ENCODE measurements at regions not wholly inside any gene's neighbourhood (a gene's known extent, or its start where the extent isn't known, plus 50 kb on each side); places are given as distances from the start of the nearest gene placed in this dataset.

DNA sequence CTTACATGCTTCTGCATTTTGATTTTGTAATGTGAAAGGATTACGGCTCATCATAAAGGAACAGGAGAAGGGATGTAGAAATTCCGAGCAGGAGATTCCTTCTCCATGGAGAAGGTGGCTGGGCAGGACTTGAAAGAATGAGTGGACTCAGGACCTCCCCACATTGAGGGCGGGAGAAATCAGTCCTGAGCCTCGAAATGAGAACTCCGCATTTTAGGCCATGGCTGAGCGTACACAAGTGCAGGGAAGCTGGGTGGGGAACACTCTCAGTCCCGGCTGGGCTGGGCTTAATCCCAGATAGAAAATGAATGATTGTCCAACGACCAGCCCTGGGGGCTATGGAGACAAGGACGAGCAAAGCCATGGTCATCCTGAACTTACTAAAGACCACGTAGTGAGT lies 402.3 kb upstream of the POU3F1 start:
- TF ChIP-seq, protein P1, sequence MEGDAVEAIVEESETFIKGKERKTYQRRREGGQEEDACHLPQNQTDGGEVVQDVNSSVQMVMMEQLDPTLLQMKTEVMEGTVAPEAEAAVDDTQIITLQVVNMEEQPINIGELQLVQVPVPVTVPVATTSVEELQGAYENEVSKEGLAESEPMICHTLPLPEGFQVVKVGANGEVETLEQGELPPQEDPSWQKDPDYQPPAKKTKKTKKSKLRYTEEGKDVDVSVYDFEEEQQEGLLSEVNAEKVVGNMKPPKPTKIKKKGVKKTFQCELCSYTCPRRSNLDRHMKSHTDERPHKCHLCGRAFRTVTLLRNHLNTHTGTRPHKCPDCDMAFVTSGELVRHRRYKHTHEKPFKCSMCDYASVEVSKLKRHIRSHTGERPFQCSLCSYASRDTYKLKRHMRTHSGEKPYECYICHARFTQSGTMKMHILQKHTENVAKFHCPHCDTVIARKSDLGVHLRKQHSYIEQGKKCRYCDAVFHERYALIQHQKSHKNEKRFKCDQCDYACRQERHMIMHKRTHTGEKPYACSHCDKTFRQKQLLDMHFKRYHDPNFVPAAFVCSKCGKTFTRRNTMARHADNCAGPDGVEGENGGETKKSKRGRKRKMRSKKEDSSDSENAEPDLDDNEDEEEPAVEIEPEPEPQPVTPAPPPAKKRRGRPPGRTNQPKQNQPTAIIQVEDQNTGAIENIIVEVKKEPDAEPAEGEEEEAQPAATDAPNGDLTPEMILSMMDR (IDR thresholded peaks at IDR 0.05): no peak
- TF ChIP-seq EZH2phosphoT487 (IDR thresholded peaks at IDR 0.05): no peak
- TF ChIP-seq EZH2 (IDR thresholded peaks at IDR 0.05): no peak
